Activated CD4-positive, alpha-beta T cell treated with anti-CD3 and anti-CD28 coated beads, Interleukin-2, amount 10 ng/mL, durations not matched to agents 24 days and 14 days (primary cell): ENCODE measurements at regions not wholly inside any gene's neighbourhood (a gene's known extent, or its start where the extent isn't known, plus 50 kb on each side); places are given as distances from the start of the nearest gene placed in this dataset.
"Not testable (repeated sequence)": the region's sequence is repeated elsewhere in the genome, so short reads cannot be mapped to it uniquely, and the experiment has no call there.

ENCODE experiments used
- DNase-seq: peaks from one replicate; pipeline ENCODE4 v3.0.0; 2022
- H3K27ac Mint-ChIP-seq: one replicate; pipeline ENCODE4 v1.8.0; 2022; ENCODE audit warnings: mild to moderate bottlenecking, mixed read lengths
- H3K27me3 Mint-ChIP-seq: one replicate; pipeline ENCODE4 v1.8.0; 2022; ENCODE audit warnings: mixed read lengths
- H3K36me3 Mint-ChIP-seq: one replicate; pipeline ENCODE4 v1.8.0; 2022; ENCODE audit warnings: low read depth, mild to moderate bottlenecking, mixed read lengths
- H3K4me1 Mint-ChIP-seq: one replicate; pipeline ENCODE4 v1.8.0; 2021; ENCODE audit warnings: mixed read lengths
- H3K4me3 Mint-ChIP-seq: one replicate; pipeline ENCODE4 v1.8.0; 2022; ENCODE audit warnings: mild to moderate bottlenecking, moderate library complexity, mixed read lengths
- H3K9me3 Mint-ChIP-seq: one replicate; pipeline ENCODE4 v1.8.0; 2021; ENCODE audit warnings: mixed read lengths
- intact Hi-C: fragments of 100-400 bp; cut with micrococcal nuclease; formaldehyde crosslinking; loops from one replicate; pipeline ENCODE4 v1.15.1; 2023

GRCh38 chr3:178967177-178967532, 104.5 kb downstream of the ZMAT3 start:
- Mint-ChIP-seq H3K36me3 (no peaks in the 10 kb centered on the region), H3K27ac (no peak overlapping the region)

GRCh38 chr3:178966299-178967176, 105.1 kb downstream of the ZMAT3 start:
- H3K27me3 Mint-ChIP-seq: no peaks in the 10 kb centered on the region
- no peak for DNase-seq
- H3K4me1 Mint-ChIP-seq: peaks cover 10% of the 10 kb centered on the region
- H3K27ac Mint-ChIP-seq: no peak overlapping the region
- intact Hi-C loops: loop anchor here (5.0 kb wide), 1 partner anchor 529 kb away; no protein-coding TSS in a partner anchor
- H3K36me3 Mint-ChIP-seq: no peaks in the 10 kb centered on the region
- no peak overlapping the region for H3K4me3 Mint-ChIP-seq
- no peaks in the 10 kb centered on the region for H3K9me3 Mint-ChIP-seq

More at GRCh38 chr3:178967177-178967532, 104.5 kb downstream of the ZMAT3 start:
- DNase-seq: no peak
- H3K27me3 Mint-ChIP-seq: no peaks in the 10 kb centered on the region
- no peaks in the 10 kb centered on the region for H3K9me3 Mint-ChIP-seq
- no peak overlapping the region for H3K4me3 Mint-ChIP-seq
- intact Hi-C loops: loop anchor here (5.0 kb wide), 1 partner anchor 530 kb away; no protein-coding TSS in a partner anchor
- peaks cover 10% of the 10 kb centered on the region for H3K4me1 Mint-ChIP-seq

DNA sequence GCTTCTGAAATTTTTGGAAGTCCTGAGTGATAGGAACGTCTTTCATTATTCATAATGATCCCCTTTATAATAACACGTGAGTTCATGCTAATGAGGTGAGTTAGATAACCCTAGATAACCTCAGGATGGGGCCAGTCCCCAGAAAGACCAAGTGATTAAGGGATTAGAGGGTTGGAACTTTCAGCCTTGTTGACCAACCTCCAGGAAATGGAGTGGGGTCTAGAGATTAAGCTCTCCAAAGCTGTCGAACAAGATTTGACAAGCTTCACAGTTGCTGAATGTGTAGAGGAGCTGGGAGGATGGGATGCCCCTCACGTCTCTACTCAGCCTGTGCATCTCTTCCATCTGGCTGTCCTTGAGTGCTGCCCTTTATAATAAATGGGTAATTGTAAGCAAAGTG, 107.1 kb downstream of the ZMAT3 start:
- Mint-ChIP-seq H3K4me3 (no peak overlapping the region), H3K27me3 (no peaks in the 10 kb centered on the region), H3K27ac (no peak overlapping the region), H3K36me3 (no peaks in the 10 kb centered on the region), H3K4me1 (peaks cover 12% of the 10 kb centered on the region), H3K9me3 (no peaks in the 10 kb centered on the region)
- intact Hi-C loops: no loop called here
- no peak for DNase-seq

- H3K9me3 Mint-ChIP-seq: peaks cover 5% of the 10 kb centered on the region
- H3K27me3 Mint-ChIP-seq: no peaks in the 10 kb centered on the region
- H3K4me1 Mint-ChIP-seq: peaks cover 2% of the 10 kb centered on the region
- DNase-seq: no peak
- H3K36me3 Mint-ChIP-seq: peaks cover 4% of the 10 kb centered on the region
- no peak overlapping the region for H3K27ac Mint-ChIP-seq
- intact Hi-C loops: no loop called here
- no peak overlapping the region for H3K4me3 Mint-ChIP-seq
Measured at GRCh38 chr3:178960918-178961317, 110.7 kb downstream of the ZMAT3 start.

DNA sequence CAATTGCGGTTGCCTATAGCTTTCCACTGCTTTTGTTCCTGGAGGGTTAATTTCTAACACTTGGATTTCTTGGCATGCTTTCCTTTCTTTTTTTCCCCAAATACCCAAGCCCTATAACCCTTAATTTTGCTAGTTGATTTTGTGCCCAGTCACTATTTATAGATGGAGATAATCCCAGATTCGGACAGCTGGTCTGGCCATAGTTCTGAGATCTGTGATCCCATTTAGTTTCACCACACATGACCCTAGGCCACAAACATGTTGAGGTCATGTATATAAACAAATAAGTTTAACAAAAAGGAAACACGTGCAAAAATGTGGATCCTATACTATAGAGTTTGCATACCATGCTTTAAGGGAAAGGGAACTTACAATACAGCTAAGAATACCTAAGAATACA, 111.4 kb downstream of the ZMAT3 start:
- Mint-ChIP-seq H3K27me3 (no peaks in the 10 kb centered on the region), H3K4me3 (no peak overlapping the region), H3K27ac (no peak overlapping the region), H3K4me1 (peaks cover 2% of the 10 kb centered on the region), H3K36me3 (peaks cover 4% of the 10 kb centered on the region), H3K9me3 (peaks cover 5% of the 10 kb centered on the region)
- DNase-seq: no peak
- intact Hi-C loops: no loop called here

DNA sequence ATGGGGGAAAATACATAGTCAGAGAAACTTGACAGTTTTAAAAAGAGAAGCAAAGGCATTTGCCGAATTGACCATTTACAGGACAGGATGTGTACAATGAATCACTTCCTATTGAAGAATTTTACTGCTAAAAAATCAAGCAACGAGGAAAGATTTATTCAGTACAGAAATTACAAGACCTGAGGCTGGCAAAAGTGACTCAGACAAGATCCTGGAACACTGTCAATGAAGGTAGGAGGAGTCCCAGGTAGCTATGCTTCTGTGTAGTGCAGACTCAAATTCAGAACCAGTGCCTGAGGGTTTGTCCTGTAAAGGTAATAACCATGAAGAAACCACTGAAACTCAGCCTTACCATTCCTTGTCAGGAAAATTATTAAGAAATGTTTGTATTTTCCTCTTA, 120.9 kb downstream of the ZMAT3 start:
- no peak for DNase-seq
- intact Hi-C loops: no loop called here
- no peak overlapping the region for H3K27ac Mint-ChIP-seq
- no peaks in the 10 kb centered on the region for H3K36me3 Mint-ChIP-seq
- no peaks in the 10 kb centered on the region for H3K27me3 Mint-ChIP-seq
- peaks cover 4% of the 10 kb centered on the region for H3K9me3 Mint-ChIP-seq
- H3K4me1 Mint-ChIP-seq: peaks cover 3% of the 10 kb centered on the region
- H3K4me3 Mint-ChIP-seq: no peak overlapping the region

DNA sequence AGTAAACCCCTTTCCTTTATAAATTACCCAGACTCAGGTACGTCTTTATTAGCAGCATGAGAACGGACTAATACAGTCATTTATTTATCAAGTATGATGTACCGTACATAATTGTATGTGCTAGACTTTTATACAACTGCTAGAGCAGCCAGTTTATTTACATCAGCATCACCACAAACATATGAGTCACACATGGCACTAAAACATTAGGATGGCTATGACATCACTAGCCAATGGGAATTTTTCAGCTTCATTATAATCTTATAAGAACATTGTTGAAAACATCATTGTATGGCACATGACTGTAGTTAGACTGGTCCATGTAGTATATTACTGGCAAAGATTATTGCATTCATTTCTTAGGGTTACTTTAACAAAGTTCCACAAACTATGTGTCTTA, 121.7 kb downstream of the ZMAT3 start:
- DNase-seq: no peak
- H3K4me1 Mint-ChIP-seq: peaks cover 3% of the 10 kb centered on the region
- H3K4me3 Mint-ChIP-seq: no peak overlapping the region
- no peaks in the 10 kb centered on the region for H3K36me3 Mint-ChIP-seq
- peaks cover 4% of the 10 kb centered on the region for H3K9me3 Mint-ChIP-seq
- no peaks in the 10 kb centered on the region for H3K27me3 Mint-ChIP-seq
- intact Hi-C loops: no loop called here
- no peak overlapping the region for H3K27ac Mint-ChIP-seq

DNA sequence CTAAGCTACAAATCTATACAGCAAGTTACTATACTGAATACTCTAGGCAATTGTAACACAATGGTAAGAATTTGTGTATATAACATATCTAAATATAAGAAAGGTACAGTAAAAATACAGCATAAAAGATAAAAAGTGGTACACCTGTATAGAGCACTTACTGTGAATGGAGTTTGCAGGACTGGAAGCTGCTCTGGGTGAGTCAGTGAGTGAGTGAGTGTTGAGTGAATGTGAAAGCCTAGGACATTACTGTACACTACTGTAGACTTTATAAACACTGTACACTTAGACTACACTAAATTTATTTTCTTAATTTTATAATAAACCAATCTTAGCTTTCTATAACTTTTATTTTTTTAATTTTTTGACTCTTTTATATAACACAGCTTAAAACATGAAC, 123.1 kb downstream of the ZMAT3 start:
- intact Hi-C loops: no loop called here
- Mint-ChIP-seq H3K27me3 (no peaks in the 10 kb centered on the region), H3K4me1 (peaks cover 3% of the 10 kb centered on the region), H3K27ac (no peak overlapping the region), H3K36me3 (no peaks in the 10 kb centered on the region), H3K4me3 (no peak overlapping the region), H3K9me3 (peaks cover 8% of the 10 kb centered on the region)
- no peak for DNase-seq

GRCh38 chr3:178947738-178948137, 123.9 kb downstream of the ZMAT3 start:
- H3K27ac Mint-ChIP-seq: no peak overlapping the region
- peaks cover 3% of the 10 kb centered on the region for H3K4me1 Mint-ChIP-seq
- H3K4me3 Mint-ChIP-seq: no peak overlapping the region
- intact Hi-C loops: no loop called here
- H3K27me3 Mint-ChIP-seq: no peaks in the 10 kb centered on the region
- no peaks in the 10 kb centered on the region for H3K36me3 Mint-ChIP-seq
- H3K9me3 Mint-ChIP-seq: peaks cover 9% of the 10 kb centered on the region
- no peak for DNase-seq

DNA sequence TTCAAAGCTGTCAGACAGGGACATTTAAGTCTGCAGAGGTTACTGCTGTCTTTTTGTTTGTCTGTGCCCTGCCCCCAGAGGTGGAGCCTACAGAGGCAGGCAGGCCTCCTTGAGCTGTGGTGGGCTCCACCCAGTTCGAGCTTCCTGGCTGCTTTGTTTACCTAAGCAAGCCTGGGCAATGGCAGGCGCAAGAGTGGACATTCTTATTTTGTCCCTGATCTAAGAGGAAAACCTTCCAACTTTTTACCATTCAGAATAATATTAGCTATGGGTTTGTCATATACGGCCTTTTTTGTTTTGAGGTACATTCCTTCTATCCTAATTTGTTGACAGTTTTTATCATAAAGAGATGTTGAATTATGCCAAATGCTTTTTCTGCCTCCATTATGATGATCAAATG, 129.3 kb downstream of the ZMAT3 start:
- DNase-seq, H3K4me1 Mint-ChIP-seq, H3K4me3 Mint-ChIP-seq, intact Hi-C loops, H3K27me3 Mint-ChIP-seq, H3K36me3 Mint-ChIP-seq, H3K9me3 Mint-ChIP-seq, H3K27ac Mint-ChIP-seq: not testable (repeated sequence)

DNA sequence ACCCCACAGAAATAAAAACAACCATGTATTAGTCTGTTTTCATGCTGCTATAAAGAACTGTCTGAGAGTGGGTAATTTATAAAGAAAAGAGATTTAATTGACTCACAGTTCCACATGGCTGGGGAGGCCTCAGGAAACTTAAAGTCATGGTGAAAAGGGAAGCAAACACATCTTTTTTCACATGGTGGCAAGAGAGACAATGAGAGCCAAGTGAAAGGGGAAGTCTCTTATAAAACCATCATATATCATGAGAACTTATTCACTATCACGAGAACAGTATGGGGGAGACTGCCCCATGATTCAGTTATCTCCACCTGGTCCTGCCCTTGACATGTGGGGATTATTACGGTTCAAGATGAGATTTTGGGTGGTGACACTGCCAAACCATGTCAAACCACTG, 141.5 kb downstream of the ZMAT3 start:
- no peaks in the 10 kb centered on the region for H3K27me3 Mint-ChIP-seq
- H3K36me3 Mint-ChIP-seq: no peaks in the 10 kb centered on the region
- intact Hi-C loops: no loop called here
- no peak overlapping the region for H3K4me3 Mint-ChIP-seq
- H3K4me1 Mint-ChIP-seq: no peaks in the 10 kb centered on the region
- H3K9me3 Mint-ChIP-seq: peaks cover 26% of the 10 kb centered on the region
- H3K27ac Mint-ChIP-seq: no peak overlapping the region
- DNase-seq: no peak

DNA sequence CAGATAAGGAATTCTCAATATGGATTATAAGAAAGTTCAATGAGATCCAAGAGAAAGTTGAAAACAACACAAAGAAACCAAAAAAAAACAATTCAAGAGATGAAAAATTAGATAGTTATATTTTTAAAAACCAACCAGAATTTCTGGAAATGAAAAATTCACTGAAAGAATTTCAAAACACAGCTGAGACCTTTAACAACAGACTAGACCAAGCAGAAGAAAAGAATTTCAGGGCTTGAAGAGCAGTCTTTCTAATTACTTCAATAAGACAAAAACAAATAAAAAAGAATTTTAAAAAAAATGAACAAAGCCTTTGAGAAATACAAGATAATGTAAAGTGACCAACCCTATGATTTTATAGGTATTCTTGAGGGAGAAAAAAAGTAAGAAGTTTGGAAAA, 155.4 kb downstream of the ZMAT3 start:
- no peak for DNase-seq
- H3K36me3 Mint-ChIP-seq: no peaks in the 10 kb centered on the region
- H3K9me3 Mint-ChIP-seq: peaks cover 19% of the 10 kb centered on the region
- intact Hi-C loops: no loop called here
- H3K27me3 Mint-ChIP-seq: no peaks in the 10 kb centered on the region
- no peak overlapping the region for H3K4me3 Mint-ChIP-seq
- no peak overlapping the region for H3K27ac Mint-ChIP-seq
- H3K4me1 Mint-ChIP-seq: no peaks in the 10 kb centered on the region

- H3K4me1 Mint-ChIP-seq: no peaks in the 10 kb centered on the region
- no peak for DNase-seq
- intact Hi-C loops: no loop called here
- H3K27ac Mint-ChIP-seq: no peak overlapping the region
- no peaks in the 10 kb centered on the region for H3K36me3 Mint-ChIP-seq
- no peak overlapping the region for H3K4me3 Mint-ChIP-seq
- H3K9me3 Mint-ChIP-seq: peaks cover 19% of the 10 kb centered on the region
- no peaks in the 10 kb centered on the region for H3K27me3 Mint-ChIP-seq
Measured at GRCh38 chr3:178915365-178915764, 156.2 kb downstream of the ZMAT3 start.

- H3K27me3 Mint-ChIP-seq: no peaks in the 10 kb centered on the region
- no peak overlapping the region for H3K4me3 Mint-ChIP-seq
- intact Hi-C loops: no loop called here
- no peaks in the 10 kb centered on the region for H3K36me3 Mint-ChIP-seq
- no peak overlapping the region for H3K27ac Mint-ChIP-seq
- DNase-seq: no peak
- H3K9me3 Mint-ChIP-seq: no peaks in the 10 kb centered on the region
- H3K4me1 Mint-ChIP-seq: no peaks in the 10 kb centered on the region
Measured at GRCh38 chr3:178907081-178907480, 164.5 kb downstream of the ZMAT3 start.

GRCh38 chr3:178901204-178901603, 170.4 kb downstream of the ZMAT3 start:
- Mint-ChIP-seq H3K4me3 (no peak overlapping the region), H3K27me3 (no peaks in the 10 kb centered on the region), H3K27ac (no peak overlapping the region), H3K9me3 (no peaks in the 10 kb centered on the region), H3K4me1 (no peaks in the 10 kb centered on the region), H3K36me3 (no peaks in the 10 kb centered on the region)
- DNase-seq: no peak
- intact Hi-C loops: no loop called here
